GM18867 (cell line): ENCODE measurements at regions not wholly inside any gene's neighbourhood (a gene's known extent, or its start where the extent isn't known, plus 50 kb on each side); places are given as distances from the start of the nearest gene placed in this dataset.

Source experiments
- ATAC-seq: cut with Tn5 transposase; IDR thresholded peaks from one replicate; pipeline ENCODE4 v1.9.1; 2021; ENCODE audit warnings: mild to moderate bottlenecking, moderate library complexity; ENCODE audit not compliant: unreplicated experiment

DNA sequence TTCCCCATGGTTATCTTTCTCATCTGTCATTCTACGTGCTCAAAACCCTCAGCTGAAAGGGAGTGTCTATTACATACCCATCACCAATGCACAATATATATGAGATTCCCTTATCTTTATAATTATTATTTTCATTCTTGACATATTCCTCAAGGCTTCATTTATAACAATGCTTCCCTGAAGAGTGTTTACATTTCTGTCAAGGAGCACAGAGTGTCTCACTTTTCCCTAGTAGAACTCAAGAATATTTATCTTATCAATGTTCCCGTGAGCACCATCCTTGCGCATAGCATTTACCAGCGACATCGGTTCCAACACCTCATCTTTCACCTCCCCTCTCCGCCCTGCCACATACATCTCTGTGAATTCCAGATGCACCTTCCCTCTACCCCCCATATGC, 250.6 kb downstream of the PLA2G4A start:
- no peak for ATAC-seq

DNA sequence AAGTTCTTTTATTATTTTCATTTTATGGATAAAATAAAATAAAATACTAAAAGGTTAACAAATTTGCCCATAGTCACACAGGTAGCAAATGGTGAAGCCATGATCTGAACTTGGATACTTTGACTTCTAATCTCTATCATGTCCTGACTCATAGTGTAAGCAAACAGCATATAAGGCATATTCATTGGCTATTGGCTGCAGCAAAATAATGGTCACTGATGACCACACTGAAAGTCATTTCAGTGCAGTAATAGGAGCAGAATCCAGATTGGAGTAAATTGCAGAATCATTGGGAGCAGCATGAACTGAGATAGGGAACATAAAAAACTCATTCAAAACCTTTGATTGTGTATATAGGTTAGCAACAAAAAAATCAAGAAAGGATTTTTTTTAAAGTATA, 262.9 kb downstream of the PLA2G4A start:
- ATAC-seq = no peak

DNA sequence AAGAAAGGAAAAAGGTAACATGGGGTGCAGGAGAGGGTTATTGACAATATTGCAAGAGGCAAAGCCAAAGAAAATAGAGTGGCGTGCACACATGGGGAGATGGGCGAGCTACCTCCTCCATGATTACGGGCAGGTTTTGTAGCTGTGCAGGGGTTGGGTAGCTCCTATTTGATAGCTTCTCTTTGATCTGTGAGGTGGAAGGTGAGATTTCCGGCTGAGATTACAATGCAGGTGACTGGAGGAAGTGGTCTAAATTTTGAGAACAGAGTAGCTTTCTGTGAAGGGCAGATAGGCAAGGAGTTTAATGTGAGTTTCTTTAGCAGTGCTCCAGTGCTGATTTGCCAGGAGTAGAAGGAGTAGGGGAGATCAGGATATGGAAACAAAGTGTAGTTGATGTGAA, 263.4 kb downstream of the PLA2G4A start:
- ATAC-seq = no peak

DNA sequence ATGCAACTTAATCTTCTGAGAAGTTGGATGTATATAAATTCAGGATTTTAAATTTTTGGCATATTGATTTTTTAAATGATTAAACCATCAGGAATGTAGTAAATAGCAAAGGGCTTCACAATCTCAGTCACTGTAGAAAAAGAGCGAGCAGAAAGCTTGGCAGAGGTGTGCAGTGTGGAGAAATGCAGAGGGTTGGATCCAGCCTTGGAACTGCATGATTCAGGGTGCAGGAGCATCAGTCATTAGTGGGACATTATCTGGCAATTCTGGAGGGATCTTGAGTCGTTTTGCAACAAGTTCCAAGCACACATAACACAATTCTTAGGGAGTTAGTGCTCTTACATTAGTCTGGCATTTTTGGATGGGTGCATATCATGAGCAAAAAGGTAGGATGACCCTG, 267.9 kb downstream of the PLA2G4A start:
- no peak for ATAC-seq

DNA sequence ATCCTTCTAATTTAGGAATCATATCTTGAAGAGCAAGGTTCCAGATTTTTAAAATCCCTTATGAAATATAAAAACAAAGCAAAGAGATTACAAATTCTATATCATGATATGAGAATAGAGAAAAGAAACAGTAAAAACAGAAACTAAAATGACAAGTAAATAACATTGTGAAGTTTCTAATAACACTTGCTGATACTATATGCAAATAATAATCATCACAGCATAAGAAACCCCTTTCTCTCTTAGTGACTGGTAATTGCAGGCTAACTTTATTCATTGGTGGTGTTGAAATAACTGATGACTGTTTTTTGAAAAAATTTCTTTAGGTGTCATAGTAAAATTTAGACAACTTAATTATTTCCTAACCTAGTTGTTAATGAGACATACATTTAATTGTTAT, 281.6 kb downstream of the PLA2G4A start:
- no peak for ATAC-seq

DNA sequence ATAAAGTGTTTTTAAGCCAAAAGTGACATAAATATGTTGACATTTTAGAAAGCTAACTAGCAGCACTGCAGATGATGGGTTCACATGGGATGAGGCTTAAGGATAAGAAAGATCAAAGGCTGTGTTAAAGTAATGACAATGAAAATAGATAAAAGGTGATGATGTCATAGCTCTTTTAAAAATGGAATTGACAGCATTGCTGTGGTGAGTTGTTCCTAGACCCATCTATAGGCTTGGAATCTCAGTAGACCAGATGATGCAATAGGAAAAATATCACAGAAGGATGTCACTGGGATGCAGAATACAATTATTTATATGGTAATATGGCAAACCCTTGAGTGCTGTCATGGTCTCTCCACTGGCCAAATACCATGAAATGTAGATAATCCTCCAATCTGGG, 286.0 kb downstream of the PLA2G4A start:
- ATAC-seq = no peak

DNA sequence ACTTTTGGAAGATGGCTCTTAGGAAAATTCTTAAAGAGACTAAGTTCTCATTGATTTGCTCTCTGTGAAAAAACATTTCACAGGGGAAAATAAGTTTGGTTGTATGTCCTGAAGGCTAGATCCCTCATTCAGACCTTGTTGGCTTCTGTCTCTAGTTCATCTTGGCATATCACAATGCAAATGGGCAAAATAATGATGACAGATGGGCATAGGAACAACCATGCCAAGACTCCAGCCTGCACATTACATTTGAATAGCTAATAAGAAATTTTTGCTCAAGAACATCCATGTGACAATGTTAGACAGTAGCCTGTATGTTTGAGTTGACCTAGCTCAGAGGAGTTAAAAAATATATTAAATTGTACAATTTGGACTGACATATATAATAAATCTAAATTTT, 292.9 kb downstream of the PLA2G4A start:
- no peak for ATAC-seq

DNA sequence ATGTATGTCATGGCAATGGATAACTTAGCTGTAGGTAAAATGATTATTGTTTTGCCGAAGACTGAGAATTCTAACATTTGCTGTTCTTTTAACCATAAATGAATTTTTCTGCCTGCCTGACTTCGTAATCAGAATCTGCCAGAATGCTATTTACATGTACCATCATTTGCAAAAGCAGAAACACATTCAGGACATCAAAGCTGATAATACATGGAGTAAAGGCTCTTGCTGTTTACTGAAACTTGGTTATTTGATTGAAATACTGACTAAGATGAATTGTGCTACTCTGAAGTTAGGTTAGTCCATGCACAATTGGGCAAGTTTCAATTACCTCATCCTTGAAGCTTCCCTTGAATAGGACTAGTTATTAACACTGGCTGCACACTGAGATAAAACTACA, 293.8 kb downstream of the PLA2G4A start:
- ATAC-seq = no peak

DNA sequence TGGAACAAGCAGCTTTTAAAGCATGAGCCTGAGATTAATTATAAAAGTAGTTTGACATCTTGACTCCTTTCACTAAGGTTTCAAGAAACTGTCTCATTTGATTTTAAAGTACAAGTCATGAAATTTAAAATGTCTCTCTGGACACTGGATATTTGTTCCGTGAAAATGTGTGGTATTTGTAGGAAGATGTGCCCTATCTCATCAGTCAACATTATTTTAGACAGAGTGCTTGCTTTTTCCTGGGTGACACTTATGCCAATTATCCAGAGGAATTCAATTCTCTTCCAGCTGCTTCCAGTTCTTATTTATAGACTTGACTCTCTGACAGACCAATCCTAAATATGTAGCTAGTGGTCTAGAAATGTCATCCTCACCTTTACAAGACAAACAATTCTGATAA, 300.4 kb downstream of the PLA2G4A start:
- ATAC-seq = no peak

DNA sequence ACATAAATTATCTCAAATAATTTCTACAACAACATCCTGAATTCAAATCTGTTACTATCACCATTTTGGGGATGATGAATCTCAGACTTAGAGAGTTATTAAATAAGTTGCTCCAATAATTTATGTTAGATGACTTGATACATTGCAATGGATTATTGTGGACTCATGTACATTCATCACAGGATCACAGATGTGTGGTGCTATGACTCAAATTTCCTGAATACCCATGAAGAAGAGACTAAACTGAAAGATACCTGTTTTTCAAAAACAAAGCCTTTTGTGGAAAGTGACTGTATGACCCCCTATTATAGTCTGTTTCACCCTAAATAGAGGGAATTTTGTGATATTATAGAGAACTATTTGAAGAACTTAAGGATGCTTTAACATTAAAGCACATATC, 315.0 kb downstream of the PLA2G4A start:
- ATAC-seq = no peak

DNA sequence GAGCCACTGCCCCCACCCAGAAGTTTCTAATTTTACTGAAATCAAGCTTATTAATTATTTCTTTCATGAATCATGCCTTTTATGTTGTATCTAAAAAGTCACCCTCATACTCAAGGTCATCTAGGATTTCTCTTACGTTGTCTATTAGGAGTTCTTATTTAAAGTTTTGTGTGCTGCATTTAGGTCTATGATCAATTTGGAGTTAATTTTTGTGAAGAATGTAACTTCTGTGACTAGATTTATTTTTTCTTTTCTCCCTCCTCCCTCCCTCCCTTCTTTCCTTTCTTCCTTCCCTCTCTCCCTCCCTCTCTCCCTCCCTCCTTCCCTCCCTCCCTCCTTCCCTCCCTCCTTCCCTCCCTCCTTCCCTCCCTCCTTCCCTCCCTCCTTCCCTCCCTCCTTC, 317.6 kb downstream of the PLA2G4A start:
- ATAC-seq = no peak

DNA sequence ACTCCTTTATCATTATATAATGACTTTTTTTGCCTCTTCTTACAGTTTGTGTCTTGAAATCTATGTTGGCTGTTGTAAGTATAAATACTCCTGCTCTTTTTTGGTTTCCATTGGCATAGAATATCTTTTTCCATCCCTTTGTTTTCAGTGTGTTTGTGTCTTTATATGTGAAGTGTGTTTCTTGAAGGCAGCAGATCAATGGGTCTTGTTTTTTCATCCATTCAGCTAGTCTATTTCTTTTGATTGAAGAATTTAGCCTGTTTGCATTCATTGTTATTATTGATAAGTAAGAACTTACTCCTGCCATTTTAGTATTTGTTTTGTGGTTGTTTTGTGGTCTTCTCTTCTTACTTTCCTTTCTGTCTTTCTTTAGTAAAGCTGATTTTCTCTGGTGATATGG, 322.8 kb downstream of the PLA2G4A start:
- no peak for ATAC-seq

DNA sequence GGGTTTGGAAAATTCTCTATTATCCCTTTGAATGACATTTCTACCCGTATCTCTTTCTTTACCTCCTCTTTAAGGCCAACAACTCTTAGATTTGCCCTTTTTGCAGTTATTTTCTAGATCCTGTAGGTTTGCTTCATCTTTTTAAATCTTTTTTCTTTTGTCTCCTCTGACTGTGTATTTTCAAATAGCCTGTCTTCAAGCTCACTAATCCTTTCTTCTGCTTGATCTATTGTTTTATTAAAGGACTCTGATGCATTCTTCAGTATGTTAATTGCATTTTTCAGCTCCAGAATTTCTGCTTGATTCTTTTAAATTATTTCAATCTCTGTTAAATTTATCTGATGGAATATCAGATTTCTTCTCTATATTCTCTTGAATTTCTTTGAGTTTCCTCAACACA, 324.3 kb downstream of the PLA2G4A start:
- ATAC-seq = no peak

DNA sequence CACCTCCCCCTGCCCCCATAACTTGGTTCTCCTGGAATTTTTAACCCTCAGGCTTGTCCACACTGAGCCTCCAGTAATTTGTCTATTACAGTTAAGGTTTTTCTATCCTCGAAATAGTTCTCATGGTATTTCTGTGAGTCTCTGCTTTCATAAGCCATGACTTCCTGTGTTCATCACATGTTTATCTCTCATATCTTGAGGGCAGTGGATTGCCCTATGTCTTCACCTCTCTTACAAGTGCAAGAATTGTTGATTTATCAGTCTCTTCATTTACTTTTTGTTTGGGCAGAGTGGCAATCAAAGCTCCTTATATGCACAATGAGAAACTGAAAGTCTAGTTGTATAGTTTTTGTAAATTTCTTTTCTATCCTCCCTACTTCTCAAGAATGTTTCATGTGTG, 328.4 kb downstream of the PLA2G4A start:
- ATAC-seq = no peak

DNA sequence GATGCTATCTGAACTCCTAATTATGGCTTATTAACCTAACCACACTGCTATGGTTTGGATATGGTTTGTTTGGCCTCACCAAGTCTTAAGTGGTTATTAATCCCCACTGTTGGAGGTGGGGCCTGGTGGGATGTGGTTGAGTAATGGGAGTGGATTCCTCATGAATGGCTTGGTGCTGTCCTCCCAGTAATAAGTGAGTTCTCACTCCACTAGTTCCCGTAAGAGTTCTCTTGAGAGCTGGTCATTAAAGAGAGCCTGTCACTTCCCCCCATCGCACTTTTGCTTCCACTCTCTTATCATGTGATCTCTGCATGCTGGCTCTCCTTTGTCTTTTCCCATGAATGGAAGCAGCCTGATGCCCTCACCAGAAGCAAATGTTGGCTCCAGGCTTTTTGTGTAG, 328.8 kb downstream of the PLA2G4A start:
- no peak for ATAC-seq

DNA sequence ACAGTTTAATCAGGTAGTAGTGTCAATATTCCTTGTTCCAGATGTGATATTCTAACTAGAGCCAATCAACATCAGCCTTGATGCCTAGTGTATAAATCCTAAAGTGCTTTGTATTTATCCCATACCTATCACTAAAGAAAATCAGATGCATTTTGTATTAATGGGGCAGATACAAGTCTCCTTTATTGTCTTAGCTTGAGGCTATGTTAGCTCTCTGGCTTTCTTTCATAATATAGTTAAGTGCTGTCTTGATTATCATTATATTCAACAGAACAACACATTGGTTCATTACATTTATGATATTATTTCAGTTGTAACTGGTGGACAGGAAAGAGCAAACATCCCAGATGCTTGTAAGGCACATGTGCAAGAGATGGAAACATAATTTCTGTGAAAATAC, 338.8 kb downstream of the PLA2G4A start:
- no peak for ATAC-seq

DNA sequence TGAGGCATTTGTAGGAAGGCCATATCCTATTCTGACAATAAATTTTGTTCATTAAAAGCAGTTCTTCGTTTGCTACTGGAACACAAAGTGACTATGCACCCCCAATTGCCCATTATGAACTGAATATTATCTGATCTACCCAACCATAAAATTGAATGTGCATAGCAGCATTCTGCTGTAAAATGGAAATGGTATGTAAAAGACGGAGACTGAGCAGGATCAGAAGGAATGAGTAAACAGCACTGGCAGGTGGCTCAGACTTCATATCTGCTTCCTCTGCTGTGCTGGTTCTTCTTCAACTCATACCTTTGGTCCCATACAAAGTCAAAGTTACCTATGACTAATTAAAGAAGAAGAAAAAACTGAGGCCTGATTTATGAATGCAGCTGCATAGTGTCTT, 339.5 kb downstream of the PLA2G4A start:
- ATAC-seq = no peak

DNA sequence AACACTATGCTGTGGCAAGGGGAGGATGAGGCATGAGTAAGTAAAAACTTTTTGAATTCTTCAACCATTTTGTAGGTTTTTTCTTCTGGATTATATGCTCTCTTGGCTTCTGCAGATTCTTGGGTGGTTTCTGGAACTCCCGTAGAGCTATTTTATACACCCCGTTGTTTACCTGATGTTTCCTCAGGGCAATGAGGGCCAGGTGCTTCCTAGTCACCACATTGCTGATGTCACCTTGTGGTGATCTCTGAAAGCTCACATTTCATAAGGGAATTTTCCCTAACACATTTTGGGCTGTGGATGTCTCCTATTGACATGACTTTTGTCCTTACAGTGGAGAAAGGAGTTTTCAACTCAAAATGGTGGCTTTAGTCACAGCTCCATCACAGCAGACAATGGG, 356.6 kb downstream of the PLA2G4A start:
- no peak for ATAC-seq

DNA sequence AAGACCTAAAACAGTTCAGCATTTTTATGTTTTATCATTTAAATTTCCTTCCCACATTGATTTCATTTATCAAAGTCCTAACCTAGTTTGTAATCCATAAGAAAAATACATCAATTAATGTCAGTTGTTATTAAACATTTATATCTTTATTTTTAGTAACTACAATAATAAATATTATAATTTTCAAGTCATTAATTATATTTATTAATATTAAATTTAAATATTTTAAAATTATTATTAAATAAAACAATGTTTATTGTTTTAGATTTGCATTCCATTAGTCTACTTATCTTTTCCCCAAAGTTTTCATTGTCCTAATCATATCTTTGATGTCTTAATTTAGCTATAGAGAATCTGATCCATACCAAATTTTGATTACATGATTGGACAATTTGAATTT, 368.9 kb downstream of the PLA2G4A start:
- no peak for ATAC-seq

DNA sequence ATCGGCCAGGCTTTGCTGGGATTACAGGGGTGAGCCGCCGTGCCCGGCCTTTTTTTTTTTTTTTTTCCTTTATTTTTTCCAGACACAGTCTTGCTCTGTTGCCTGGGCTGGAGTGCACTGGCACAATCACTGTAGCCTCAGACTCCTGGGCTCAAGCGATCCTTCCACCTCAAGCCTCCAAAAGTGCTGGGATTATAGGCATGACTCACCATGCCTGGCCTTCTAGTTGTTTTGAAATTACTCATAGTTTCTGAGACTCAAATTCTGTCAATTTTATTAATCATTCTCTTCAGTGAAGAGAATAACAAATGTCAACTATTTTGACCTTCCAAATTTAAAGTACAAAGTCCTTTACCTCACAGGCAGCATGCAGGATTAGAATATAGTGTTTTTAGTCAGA, 374.5 kb downstream of the PLA2G4A start:
- ATAC-seq = no peak

DNA sequence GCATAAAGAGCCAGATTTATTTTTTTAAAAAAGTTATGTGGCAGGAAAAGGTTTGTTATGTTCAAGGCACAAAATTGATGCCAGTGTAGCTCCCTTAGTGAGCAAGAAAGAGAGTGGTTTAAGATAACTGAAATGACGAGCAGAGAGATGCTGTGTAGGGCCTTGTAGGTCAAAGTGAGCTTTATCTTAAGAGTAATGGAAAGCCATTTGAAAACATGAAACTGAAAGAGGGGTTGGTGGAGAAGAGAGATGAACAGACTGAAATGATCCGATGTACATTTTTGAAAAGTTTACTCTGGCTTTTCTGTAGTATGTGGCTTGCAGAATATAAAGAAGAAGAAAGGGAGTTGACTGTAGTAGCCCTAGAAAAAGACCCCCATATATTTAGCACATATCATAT, 383.6 kb downstream of the PLA2G4A start:
- no peak for ATAC-seq

DNA sequence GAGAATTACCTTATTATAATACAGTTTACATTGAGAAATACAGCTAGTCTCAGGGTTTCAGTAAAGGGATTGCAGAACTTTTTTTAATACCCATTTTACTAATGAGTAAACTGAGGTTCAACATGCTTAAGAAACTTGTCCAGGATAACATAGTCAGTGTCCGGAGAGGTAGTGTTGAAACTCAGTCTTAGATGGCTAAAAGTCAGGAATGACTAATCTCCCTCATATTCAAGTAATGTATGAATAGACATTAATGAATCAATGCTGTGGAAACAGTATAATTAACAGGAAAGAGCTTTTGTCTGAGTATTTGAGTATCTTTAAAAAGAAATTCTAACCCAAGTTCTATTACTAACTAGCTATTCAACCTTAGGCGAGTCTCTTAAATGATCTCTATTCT, 397.6 kb downstream of the PLA2G4A start:
- ATAC-seq = no peak

DNA sequence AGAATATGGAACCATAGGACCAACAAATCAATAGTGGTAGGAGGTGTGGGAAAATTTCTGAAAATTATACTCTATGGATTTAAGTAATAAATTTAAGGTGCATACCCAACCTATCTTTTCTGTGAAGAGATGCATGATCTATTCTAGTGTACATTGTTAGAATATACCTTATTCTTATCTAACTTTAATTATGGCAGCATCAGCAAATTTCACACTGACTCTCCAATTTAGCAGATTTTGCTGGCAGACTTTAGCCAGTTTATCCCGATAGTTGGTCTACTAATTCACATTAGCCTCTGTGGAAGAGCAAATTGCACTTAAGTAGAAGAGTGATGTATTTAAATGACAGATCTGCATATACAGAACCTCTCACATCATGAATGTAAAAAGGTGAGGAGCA, 400.0 kb downstream of the PLA2G4A start:
- no peak for ATAC-seq

DNA sequence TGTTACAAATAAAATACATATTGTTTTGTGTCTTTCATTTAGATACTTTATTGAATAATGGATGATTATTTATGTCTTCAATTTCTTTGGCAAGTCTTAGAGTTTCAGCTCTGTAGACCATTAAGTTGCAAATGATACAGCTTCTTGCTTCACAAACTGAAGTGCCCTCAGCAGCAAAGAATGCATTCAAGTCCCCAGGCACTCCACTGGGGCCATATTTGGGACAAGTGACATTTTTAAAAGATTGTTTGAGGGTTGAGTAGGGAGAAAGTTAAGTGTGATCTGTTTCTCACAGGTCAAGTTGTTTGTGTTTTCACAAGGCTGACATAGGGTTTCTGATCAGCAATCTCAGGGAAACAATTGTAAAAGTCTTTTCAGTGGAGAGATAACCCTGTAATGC, 400.7 kb downstream of the PLA2G4A start:
- ATAC-seq = no peak
